Activated T-helper 17 cell treated with anti-CD3 and anti-CD28 coated beads, Interleukin-2, amount 50 U/mL, for 72 hours (primary cell): ENCODE measurements at regions not wholly inside any gene's neighbourhood (a gene's known extent, or its start where the extent isn't known, plus 50 kb on each side); places are given as distances from the start of the nearest gene placed in this dataset.

Source experiments
- ATAC-seq: fragments of 150-1000 bp; cut with Tn5 transposase; replicated peaks from 2 replicates; pipeline ENCODE4 v1.10.0; 2021; ENCODE audit warnings: mild to moderate bottlenecking, moderate library complexity
- H3K27ac Mint-ChIP-seq: one replicate; pipeline ENCODE4 v1.8.0; 2022; ENCODE audit warnings: mixed read lengths
- H3K27me3 Mint-ChIP-seq: one replicate; pipeline ENCODE4 v1.8.0; 2022; ENCODE audit warnings: mixed read lengths
- H3K36me3 Mint-ChIP-seq: one replicate; pipeline ENCODE4 v1.8.0; 2022; ENCODE audit warnings: low read depth, mild to moderate bottlenecking, mixed read lengths
- H3K4me1 Mint-ChIP-seq: one replicate; pipeline ENCODE4 v1.8.0; 2022; ENCODE audit warnings: mixed read lengths
- H3K4me3 Mint-ChIP-seq: one replicate; pipeline ENCODE4 v1.8.0; 2022; ENCODE audit warnings: mild to moderate bottlenecking, mixed read lengths
- H3K9me3 Mint-ChIP-seq: one replicate; pipeline ENCODE4 v1.8.0; 2022; ENCODE audit warnings: mixed read lengths

DNA sequence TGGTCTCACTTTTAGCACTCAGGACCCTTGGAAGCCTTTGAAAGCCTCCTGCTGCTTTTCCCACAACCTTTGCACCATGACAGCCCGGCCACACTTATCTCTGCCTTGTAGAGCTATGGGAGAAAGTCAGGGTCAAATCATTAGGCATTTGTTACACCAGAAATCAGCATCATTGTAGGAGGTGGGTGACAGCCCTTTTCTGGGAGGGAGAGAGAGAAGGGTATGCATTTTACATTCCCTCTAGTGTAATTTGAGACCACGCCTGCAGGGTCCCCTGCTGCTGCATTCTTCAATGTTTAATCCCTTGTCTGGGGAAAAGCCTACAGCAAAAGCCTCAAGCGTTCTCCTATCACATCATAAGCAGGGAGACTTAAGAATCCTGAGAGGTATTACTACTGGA, 766.8 kb upstream of the FAM98A start:
- Mint-ChIP-seq H3K27ac (no peak overlapping the region), H3K36me3 (no peaks in the 10 kb centered on the region), H3K27me3 (no peaks in the 10 kb centered on the region), H3K4me3 (no peak overlapping the region), H3K9me3 (no peaks in the 10 kb centered on the region), H3K4me1 (no peaks in the 10 kb centered on the region)
- ATAC-seq = no peak

DNA sequence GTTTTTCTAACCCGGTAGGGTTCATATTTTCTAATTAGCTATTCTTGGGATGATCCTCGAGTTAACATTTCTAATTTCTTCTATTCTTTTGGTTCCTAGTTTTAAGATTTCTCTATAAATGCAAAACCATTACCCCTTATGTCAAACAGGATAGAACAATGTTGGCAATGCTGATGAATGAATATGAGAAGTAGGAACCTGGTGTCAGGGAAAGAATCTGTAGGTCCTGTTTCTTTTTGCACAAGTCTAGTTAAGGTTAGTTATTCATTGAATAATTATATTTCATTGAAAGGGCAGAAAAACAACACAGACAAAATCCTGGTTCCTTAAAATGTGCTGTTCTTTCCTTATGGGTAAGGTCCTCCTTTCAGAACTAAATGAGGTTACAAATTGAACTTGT, 766.4 kb upstream of the FAM98A start:
- no peak for ATAC-seq
- Mint-ChIP-seq H3K9me3 (no peaks in the 10 kb centered on the region), H3K4me3 (no peak overlapping the region), H3K27me3 (no peaks in the 10 kb centered on the region), H3K27ac (no peak overlapping the region), H3K36me3 (no peaks in the 10 kb centered on the region), H3K4me1 (no peaks in the 10 kb centered on the region)

DNA sequence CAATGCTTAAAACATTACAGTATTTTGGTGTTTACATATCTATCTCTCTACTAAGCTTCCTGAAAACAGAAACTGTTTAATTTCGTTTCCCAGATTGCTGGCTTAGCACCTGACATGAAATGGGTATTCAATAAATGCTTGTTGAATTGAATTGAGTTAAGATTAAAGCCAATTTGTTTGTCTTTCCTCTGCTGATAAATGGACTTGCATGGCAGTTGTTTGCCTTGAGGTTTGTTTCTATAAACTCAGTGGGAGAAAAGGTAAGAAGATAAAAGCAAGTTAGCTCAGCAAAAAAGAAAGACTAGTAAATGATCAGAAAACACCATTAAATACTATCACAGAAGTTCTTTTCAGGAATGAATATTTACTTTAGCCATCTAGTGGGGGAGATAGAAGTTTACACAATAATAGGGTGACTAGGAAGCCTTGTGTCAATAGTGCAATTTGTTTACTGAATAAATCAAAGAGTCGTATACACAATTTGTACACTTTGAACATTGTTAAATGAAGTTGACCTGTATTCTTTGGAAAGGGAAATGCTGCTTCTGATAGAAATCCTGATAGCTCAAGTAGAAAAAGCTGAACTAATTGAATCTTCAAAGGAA, 754.5 kb upstream of the FAM98A start:
- Mint-ChIP-seq H3K9me3 (peaks cover 3% of the 10 kb centered on the region), H3K4me1 (no peaks in the 10 kb centered on the region), H3K4me3 (no peak overlapping the region), H3K27me3 (no peaks in the 10 kb centered on the region), H3K27ac (no peak overlapping the region), H3K36me3 (no peaks in the 10 kb centered on the region)
- ATAC-seq = no peak

DNA sequence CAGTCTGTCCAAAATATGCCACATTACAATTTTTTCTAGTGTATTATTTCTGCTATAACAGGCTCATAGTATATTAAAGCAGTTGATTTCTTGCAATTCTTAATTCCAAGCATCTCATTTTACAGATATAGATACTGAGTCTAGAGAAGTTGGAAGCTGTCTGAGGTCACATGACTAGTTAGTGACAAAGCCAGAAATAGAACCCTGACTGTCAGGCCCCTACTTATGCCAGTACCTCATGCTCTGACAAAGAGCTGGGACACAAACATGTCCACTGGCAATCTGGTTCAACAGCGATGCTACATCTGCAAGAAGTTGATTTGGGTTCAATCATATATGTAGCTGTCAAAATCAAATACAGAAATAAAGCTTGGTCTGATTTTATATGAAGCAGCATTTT, 750.4 kb upstream of the FAM98A start:
- peaks cover 3% of the 10 kb centered on the region for H3K9me3 Mint-ChIP-seq
- no peaks in the 10 kb centered on the region for H3K4me1 Mint-ChIP-seq
- no peaks in the 10 kb centered on the region for H3K27me3 Mint-ChIP-seq
- no peak overlapping the region for H3K27ac Mint-ChIP-seq
- H3K4me3 Mint-ChIP-seq = no peak overlapping the region
- no peaks in the 10 kb centered on the region for H3K36me3 Mint-ChIP-seq
- no peak for ATAC-seq

DNA sequence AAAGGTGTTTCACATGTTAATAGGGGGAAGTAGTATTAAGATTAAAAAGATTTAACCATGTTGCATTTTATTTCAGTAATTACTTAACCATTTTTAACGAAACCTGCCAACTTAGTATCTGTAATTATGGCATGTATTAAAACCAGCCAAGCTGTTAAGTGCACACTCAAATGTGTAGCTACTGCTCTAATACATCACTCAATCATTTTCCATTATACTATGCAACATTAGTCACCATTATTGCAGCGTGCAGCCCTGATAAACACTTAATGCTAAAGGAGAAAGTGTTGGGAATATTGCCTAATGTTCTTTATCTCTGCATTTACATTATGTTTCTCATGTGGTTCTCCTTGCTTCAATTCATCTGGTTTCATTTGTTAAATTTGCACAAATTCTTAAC, 745.9 kb upstream of the FAM98A start:
- Mint-ChIP-seq H3K36me3 (no peaks in the 10 kb centered on the region), H3K27ac (no peak overlapping the region), H3K4me1 (no peaks in the 10 kb centered on the region)

DNA sequence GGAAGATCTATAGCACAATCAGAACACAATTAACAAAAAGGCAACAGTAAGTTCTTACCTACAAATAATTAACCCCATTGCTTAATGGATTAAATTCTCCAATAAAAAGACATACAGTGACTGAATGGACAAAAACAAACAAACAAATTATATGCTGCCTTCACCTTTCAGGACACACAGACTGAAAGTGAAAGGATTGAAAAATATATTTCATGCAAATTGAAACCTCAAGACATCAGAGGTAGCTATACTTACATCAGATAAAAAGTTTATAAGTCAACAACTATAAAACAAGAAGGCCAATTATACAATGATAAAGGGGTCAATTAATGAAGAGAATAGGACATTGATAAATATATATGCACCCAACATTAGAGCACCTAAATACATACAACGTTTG, 741.2 kb upstream of the FAM98A start:
- Mint-ChIP-seq H3K4me1 (no peaks in the 10 kb centered on the region), H3K36me3 (no peaks in the 10 kb centered on the region), H3K4me3 (no peak overlapping the region), H3K27ac (no peak overlapping the region), H3K27me3 (no peaks in the 10 kb centered on the region), H3K9me3 (peaks cover 4% of the 10 kb centered on the region)
- no peak for ATAC-seq

More for the DNA sequence above, 745.9 kb upstream of the FAM98A start:
- Mint-ChIP-seq H3K4me3 (no peak overlapping the region), H3K9me3 (peaks cover 4% of the 10 kb centered on the region), H3K27me3 (no peaks in the 10 kb centered on the region)
- no peak for ATAC-seq

DNA sequence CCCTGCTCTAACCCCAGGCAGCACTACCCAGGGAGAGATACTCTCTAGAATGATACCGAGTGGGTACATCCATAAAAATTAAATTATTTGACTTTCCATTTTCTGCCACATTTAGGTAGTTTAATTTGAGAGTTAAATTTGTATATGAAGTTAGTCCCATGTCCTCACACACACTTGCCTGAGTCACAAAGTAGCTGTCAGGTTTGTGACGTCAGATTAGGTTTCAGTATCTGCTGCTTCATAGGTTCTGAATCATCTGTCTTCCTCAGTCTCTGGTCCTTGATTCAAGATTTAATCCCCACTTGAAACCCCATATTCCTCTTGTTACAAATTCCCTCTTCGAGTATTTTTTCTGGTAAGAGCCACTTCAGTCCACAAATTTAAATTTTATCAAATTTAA, 738.6 kb upstream of the FAM98A start:
- no peak overlapping the region for H3K27ac Mint-ChIP-seq

DNA sequence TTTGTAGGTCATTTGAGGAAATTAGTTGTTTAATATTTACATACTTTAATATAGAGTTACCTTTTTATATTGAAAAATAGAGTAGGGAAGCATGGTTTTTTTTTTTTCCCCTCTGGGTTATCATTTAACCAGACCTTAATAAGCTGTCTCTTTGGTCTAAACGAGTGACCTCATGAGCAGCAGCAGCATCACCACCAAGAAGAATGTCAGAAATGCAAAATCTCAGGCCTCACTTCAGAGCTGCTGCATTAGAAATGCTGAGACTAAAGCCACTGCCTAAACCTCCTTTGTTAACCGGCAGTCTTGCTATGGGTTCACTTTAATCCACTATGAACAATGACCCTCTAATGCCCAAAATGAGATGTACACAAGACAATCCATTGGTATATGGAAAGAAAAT, 733.7 kb upstream of the FAM98A start:
- H3K27me3 Mint-ChIP-seq = no peaks in the 10 kb centered on the region
- no peak overlapping the region for H3K27ac Mint-ChIP-seq
- H3K9me3 Mint-ChIP-seq = peaks cover 8% of the 10 kb centered on the region
- no peaks in the 10 kb centered on the region for H3K4me1 Mint-ChIP-seq
- H3K4me3 Mint-ChIP-seq = no peak overlapping the region
- no peak for ATAC-seq
- no peaks in the 10 kb centered on the region for H3K36me3 Mint-ChIP-seq

More for the DNA sequence above, 738.6 kb upstream of the FAM98A start:
- H3K27me3 Mint-ChIP-seq = no peaks in the 10 kb centered on the region
- no peak for ATAC-seq
- H3K36me3 Mint-ChIP-seq = no peaks in the 10 kb centered on the region
- H3K4me3 Mint-ChIP-seq = no peak overlapping the region
- H3K4me1 Mint-ChIP-seq = no peaks in the 10 kb centered on the region
- peaks cover 9% of the 10 kb centered on the region for H3K9me3 Mint-ChIP-seq

DNA sequence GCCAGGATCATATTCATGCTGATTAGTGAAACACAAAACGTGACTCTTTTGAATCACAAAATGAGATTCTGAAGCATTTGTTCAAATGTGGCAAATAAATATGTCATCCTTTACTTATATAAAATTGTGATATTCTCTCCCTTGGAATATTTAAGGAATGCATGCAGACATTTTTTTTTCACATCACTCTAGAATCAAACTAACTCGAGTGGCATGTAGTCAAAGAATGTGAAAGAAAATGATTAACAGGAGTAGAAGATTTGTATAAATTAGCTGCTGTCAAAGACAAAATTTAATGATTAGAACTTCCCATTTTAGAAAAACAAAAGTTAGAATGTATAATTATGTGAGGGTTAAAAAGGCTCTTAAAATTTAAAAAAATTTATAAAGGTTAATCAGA, 721.0 kb upstream of the FAM98A start:
- peaks cover 5% of the 10 kb centered on the region for H3K9me3 Mint-ChIP-seq
- no peak overlapping the region for H3K4me3 Mint-ChIP-seq
- no peak overlapping the region for H3K27ac Mint-ChIP-seq
- no peaks in the 10 kb centered on the region for H3K4me1 Mint-ChIP-seq
- ATAC-seq = no peak
- H3K27me3 Mint-ChIP-seq = no peaks in the 10 kb centered on the region
- H3K36me3 Mint-ChIP-seq = no peaks in the 10 kb centered on the region

DNA sequence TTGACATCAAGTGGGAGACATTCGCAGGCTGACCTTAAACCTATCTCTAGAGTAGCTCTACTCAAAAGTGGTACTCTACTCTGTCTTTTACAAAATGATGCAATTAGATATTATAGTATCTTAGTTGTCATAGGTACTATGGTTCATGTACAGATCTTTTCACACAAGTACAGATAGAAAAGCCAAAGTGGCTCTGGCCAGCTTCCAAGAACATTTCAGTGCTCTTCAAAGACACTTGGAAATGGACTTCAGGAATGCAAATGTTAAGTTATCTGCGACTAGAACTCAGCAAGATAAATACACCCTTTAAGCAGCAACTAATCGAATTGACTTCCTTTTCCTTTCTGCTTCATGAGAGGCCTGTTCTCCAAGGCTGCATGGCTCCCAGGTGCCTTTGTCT, 718.7 kb upstream of the FAM98A start:
- Mint-ChIP-seq H3K27me3 (no peaks in the 10 kb centered on the region), H3K9me3 (peaks cover 5% of the 10 kb centered on the region), H3K4me3 (no peak overlapping the region), H3K36me3 (no peaks in the 10 kb centered on the region), H3K27ac (no peak overlapping the region), H3K4me1 (no peaks in the 10 kb centered on the region)
- no peak for ATAC-seq

DNA sequence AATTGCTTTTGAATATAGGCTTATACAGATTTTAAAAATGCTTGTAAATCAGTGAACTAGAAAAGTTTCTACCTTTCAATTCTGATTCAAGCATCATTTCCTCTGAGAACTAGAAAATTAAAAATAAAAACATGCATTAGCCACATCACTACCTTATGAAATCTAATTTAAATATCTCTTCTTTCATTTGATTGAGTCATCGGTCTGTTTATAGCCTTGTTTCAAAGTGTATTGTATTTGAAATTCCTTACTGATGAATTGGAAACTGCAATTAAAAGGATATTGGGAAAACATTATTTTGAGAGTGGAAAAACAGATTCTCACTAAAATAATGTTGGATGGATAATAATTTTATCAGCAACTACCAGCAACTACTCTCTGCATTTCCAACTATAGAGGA, 717.7 kb upstream of the FAM98A start:
- Mint-ChIP-seq H3K27me3 (no peaks in the 10 kb centered on the region), H3K27ac (no peak overlapping the region), H3K4me1 (no peaks in the 10 kb centered on the region), H3K36me3 (no peaks in the 10 kb centered on the region), H3K4me3 (no peak overlapping the region), H3K9me3 (peaks cover 12% of the 10 kb centered on the region)
- ATAC-seq = no peak

DNA sequence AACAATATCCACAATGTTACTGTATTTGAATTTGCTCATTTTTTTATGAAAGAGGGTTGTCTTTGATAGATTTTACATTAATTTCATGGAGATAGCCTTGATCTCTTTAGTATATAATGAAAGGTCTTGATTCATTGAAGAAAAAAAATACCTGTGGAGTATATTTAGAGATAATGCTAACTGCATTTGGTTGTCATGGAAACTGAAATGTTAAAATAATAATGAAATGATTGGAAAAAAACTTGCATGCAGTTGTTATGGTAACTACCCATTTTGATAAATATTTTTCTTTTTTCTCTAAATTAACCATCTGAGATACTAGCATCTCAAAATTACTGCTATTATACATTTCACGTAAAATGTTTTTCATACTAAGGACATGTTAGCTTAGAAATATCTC, 712.7 kb upstream of the FAM98A start:
- no peaks in the 10 kb centered on the region for H3K4me1 Mint-ChIP-seq
- H3K27ac Mint-ChIP-seq = no peak overlapping the region

DNA sequence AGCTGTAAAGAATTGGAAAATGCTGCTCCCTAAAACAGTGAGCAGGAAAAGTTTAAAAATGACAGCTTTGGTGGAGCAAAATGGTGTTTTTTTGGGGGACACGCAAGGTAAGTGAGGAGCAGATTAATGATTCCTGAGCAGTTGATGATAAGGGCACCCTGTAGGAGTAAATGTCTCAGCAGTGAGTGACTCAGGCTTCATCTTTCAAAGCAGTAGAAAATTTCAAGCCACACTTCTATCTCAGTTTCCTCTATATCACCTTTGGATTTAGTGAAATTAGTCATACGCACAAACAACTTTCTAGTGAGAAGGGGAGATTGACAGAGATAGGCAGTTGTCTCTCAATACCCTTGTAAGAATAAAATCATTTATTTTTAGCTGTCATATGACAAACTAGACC, 709.0 kb upstream of the FAM98A start:
- H3K4me1 Mint-ChIP-seq = no peaks in the 10 kb centered on the region

More for the DNA sequence above, 712.7 kb upstream of the FAM98A start:
- no peaks in the 10 kb centered on the region for H3K36me3 Mint-ChIP-seq
- H3K9me3 Mint-ChIP-seq = peaks cover 15% of the 10 kb centered on the region
- H3K4me3 Mint-ChIP-seq = no peak overlapping the region
- no peak for ATAC-seq
- H3K27me3 Mint-ChIP-seq = no peaks in the 10 kb centered on the region

DNA sequence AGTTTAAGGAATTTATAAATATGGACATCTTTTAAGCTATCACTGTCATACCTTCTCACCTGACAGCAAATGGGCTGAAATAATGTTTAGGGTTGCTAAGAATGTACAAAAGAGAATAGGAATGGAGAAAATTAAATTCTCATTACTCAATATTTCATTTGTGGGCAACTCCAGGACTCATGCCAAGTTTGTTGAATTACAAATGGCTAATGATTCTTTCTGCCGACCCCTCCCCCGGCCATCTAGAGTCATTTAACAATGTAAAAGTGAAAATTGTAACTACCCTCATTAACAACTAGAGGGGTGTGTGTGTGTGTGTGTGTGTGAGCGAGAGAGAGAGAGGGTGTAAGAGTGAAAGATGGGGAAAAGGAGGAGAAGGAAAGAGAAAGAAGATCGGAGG, 708.5 kb upstream of the FAM98A start:
- no peak overlapping the region for H3K4me3 Mint-ChIP-seq
- no peak overlapping the region for H3K27ac Mint-ChIP-seq

More for the DNA sequence above, 709.0 kb upstream of the FAM98A start:
- Mint-ChIP-seq H3K4me3 (no peak overlapping the region), H3K36me3 (no peaks in the 10 kb centered on the region), H3K9me3 (peaks cover 15% of the 10 kb centered on the region), H3K27ac (no peak overlapping the region), H3K27me3 (no peaks in the 10 kb centered on the region)
- peak; percentile 29 for ATAC-seq

DNA sequence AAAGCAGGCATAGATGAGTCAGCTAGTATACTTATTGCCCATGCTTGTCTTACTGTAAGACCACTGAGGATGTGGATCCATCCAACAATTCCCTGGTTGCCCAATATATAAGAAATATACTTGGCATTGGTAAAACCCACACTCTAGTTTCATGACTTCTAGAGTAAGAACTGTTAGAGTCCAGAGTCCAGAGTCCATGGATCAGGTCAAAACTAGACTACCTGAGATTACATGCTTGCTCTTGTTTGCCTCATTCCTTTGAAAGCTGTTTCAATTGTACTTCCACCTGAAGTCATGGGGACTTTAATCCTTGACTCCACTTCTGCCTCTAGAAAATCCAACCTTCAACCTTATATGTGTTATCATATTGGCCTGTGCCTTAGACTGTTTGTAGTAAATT, 707.6 kb upstream of the FAM98A start:
- Mint-ChIP-seq H3K27ac (no peak overlapping the region), H3K27me3 (no peaks in the 10 kb centered on the region), H3K36me3 (no peaks in the 10 kb centered on the region), H3K4me3 (no peak overlapping the region), H3K4me1 (no peaks in the 10 kb centered on the region), H3K9me3 (peaks cover 7% of the 10 kb centered on the region)
- ATAC-seq = no peak

More for the DNA sequence above, 708.5 kb upstream of the FAM98A start:
- Mint-ChIP-seq H3K4me1 (no peaks in the 10 kb centered on the region), H3K36me3 (no peaks in the 10 kb centered on the region), H3K27me3 (no peaks in the 10 kb centered on the region), H3K9me3 (peaks cover 14% of the 10 kb centered on the region)
- ATAC-seq = no peak

DNA sequence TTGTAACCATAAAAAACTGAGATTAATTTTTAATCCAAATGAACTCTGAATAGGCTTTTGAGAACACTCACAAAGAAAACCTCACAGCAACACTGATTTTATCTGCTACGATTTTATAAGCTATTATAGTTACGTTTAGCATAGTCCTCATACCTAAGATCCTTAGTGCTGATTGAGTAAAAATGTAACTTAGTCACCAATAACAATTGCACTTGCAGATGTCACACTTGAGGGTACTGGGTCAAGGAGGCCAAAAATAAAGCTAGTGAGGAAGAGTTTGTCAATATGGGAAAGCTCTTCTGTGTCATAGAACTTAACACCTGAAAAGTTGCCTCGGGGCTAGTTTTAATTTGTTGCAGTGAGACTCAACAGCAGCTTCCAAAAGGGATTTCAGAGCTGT, 706.5 kb upstream of the FAM98A start:
- Mint-ChIP-seq H3K27me3 (no peaks in the 10 kb centered on the region), H3K36me3 (no peaks in the 10 kb centered on the region), H3K27ac (no peak overlapping the region), H3K4me3 (no peak overlapping the region), H3K4me1 (no peaks in the 10 kb centered on the region), H3K9me3 (peaks cover 4% of the 10 kb centered on the region)
- no peak for ATAC-seq
